Erythroblast (primary cell): ENCODE measurements at regions not wholly inside any gene's neighbourhood (a gene's known extent, or its start where the extent isn't known, plus 50 kb on each side); places are given as distances from the start of the nearest gene placed in this dataset.
"Not testable (repeated sequence)": the region's sequence is repeated elsewhere in the genome, so short reads cannot be mapped to it uniquely, and the experiment has no call there.

Experiments used
- GATA1 ChIP-seq: IDR thresholded peaks from 2 replicates; pipeline ENCODE4 v1.6.1; 2011; ENCODE audit warnings: low read depth, mild to moderate bottlenecking, control low read depth, low read length, moderate library complexity
- POLR2A ChIP-seq: IDR thresholded peaks from 2 replicates; pipeline ENCODE4 v1.6.1; 2011; ENCODE audit warnings: mild to moderate bottlenecking, low read length

DNA sequence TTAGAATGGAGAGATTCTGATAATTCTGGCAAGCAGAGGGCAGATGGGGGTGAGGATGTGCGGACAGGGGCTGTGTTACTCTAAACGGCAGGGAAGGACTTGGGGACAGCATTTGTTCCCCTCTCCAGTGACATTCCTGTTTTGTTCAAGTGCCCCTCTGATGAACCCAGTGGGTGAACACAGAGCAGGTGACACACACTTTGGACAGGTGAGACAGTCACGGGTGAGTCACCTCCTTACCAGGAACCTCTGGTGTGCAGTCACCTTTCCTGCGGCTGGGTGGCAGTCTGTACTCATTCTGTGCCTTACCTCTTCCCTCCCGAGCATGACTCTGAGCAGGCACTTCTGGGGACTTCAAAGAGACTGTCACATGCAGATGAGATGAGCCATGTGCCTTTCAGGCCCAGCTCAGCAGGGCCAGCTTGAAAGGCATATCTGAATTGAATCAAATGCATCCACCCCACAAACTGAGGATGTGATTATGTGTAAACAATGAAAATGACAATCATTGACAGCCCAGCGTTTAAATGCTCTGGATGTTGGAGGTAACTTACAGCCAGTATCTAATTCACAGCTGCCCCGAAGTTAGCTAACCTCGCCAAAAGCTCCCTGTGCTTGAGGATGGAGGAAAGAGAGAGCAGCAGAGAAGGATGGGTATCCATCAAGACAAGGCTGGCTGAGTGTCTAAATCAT, 362.4 kb downstream of the BCL2L11 start:
- not testable (repeated sequence) for TF ChIP-seq POLR2A, GATA1
